ENCODE measurements at regions not wholly inside any gene's neighbourhood (a gene's known extent, or its start where the extent isn't known, plus 50 kb on each side); places are given as distances from the start of the nearest gene placed in this dataset.

DNA sequence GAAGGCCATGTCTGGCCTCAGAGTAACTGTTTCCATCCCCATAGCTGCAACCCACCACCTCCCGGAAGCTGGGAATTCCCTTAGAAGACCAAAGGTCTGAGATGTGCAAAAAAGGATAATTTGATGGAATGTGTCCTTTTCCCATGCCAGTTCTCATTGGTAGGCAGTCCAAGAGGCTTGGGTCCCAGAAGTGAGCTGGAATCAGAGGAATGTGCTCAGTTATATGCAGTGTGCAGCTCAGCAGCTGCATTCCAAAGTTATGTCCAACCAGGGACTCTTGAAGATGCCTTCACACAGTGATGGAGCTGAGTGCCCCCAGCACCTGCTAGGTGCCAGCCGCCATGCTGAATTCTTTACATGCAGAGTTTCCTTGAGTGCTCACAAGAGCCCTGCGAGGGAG, 583.9 kb upstream of the TBX3 start:
- H3K27me3 ChIP-seq (ENCODE audit: insufficient read depth, low read length, poor library complexity, severe bottlenecking) = no peaks in the 10 kb centered on the region
- no peak for TF ChIP-seq CTCF (conservative IDR thresholded peaks at IDR 0.05; ENCODE audit: low read length)
- TF ChIP-seq EZH2phosphoT487 (IDR thresholded peaks at IDR 0.05; ENCODE audit: borderline replicate concordance) = no peak
- H3K4me1 ChIP-seq (ENCODE audit: insufficient read depth, low read length, poor library complexity, severe bottlenecking) = no peaks in the 10 kb centered on the region

DNA sequence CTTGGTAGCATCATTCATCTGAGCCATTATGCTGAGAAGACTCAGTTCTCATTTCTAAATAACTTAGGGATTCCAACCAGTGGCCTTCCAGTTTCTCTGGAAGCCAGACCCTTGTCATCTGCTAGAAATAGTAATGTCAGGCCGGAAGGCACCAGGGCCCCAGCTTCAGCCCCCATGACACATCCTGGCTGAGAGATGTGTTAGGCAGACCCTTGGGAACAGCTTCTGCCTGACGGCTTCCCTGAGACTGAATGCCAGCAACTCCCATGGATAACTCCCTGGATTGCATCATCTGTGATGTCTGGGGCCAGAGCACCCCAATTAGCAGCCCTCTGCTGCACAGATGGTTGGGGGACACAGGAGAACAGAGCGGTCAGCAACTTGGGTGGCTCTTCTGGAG, 583.5 kb upstream of the TBX3 start:
- no peaks in the 10 kb centered on the region for H3K9me2 ChIP-seq (replicated peaks; ENCODE audit: low read depth, low read length)
- no peak overlapping the region for H2AFZ ChIP-seq (ENCODE audit: low read length)
- no peak overlapping the region for H3K4me3 ChIP-seq (ENCODE audit: low read length, poor library complexity, severe bottlenecking)
- H3K9me3 ChIP-seq (ENCODE audit: insufficient read depth, low read depth, low read length) = no peaks in the 10 kb centered on the region
- no peaks in the 10 kb centered on the region for H3K36me3 ChIP-seq (ENCODE audit: insufficient read depth, low read length)
- no peak overlapping the region for H3K4me2 ChIP-seq (ENCODE audit: low read depth, low read length, poor library complexity, severe bottlenecking)
- H3K4me1 ChIP-seq (ENCODE audit: insufficient read depth, low read length, poor library complexity, severe bottlenecking) = no peaks in the 10 kb centered on the region
- H3K79me2 ChIP-seq (ENCODE audit: insufficient read depth, low read length) = no peaks in the 10 kb centered on the region
- no peak overlapping the region for H3K9ac ChIP-seq (ENCODE audit: low read depth, low read length, poor library complexity, severe bottlenecking)
- H4K20me1 ChIP-seq (ENCODE audit: insufficient read depth, low read length, poor library complexity, severe bottlenecking) = no peaks in the 10 kb centered on the region
- no peaks in the 10 kb centered on the region for H3F3A ChIP-seq (ENCODE audit: low read depth)
- TF ChIP-seq EZH2phosphoT487 (IDR thresholded peaks at IDR 0.05; ENCODE audit: borderline replicate concordance) = no peak
- TF ChIP-seq CTCF (conservative IDR thresholded peaks at IDR 0.05; ENCODE audit: low read length) = no peak
- H3K27me3 ChIP-seq (ENCODE audit: insufficient read depth, low read length, poor library complexity, severe bottlenecking) = no peaks in the 10 kb centered on the region

More for the DNA sequence above, 583.9 kb upstream of the TBX3 start:
- Histone ChIP-seq H3K9me2 (replicated peaks; ENCODE audit: low read depth, low read length) (no peaks in the 10 kb centered on the region), H3F3A (ENCODE audit: low read depth) (no peaks in the 10 kb centered on the region), H3K36me3 (ENCODE audit: insufficient read depth, low read length) (no peaks in the 10 kb centered on the region), H4K20me1 (ENCODE audit: insufficient read depth, low read length, poor library complexity, severe bottlenecking) (no peaks in the 10 kb centered on the region), H3K79me2 (ENCODE audit: insufficient read depth, low read length) (no peaks in the 10 kb centered on the region), H3K9me3 (ENCODE audit: insufficient read depth, low read depth, low read length) (no peaks in the 10 kb centered on the region), H3K4me2 (ENCODE audit: low read depth, low read length, poor library complexity, severe bottlenecking) (no peak overlapping the region), H2AFZ (ENCODE audit: low read length) (no peak overlapping the region), H3K4me3 (ENCODE audit: low read length, poor library complexity, severe bottlenecking) (no peak overlapping the region), H3K9ac (ENCODE audit: low read depth, low read length, poor library complexity, severe bottlenecking) (no peak overlapping the region)

DNA sequence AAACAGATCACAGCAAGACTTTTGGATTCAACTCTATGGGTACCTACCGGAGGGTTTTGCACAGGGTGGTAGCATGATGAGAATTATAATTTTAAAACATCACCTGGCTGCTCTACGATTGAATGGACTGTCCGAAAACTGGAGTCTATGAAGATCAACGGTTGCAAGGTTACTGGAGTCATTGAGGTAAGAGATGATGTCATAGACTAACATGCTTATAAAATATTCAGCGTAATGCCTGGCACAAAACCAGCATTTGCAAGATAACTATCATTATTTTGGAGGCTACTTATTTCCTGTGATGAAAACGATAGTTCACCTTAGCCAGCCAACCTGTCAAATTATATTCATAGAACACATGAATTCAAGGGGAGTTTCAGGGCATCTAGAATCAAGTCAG, 580.6 kb upstream of the TBX3 start:
- H3K27me3 ChIP-seq (ENCODE audit: insufficient read depth, low read length, poor library complexity, severe bottlenecking) = no peaks in the 10 kb centered on the region
- no peaks in the 10 kb centered on the region for H3K4me1 ChIP-seq (ENCODE audit: insufficient read depth, low read length, poor library complexity, severe bottlenecking)
- H3K9ac ChIP-seq (ENCODE audit: low read depth, low read length, poor library complexity, severe bottlenecking) = no peak overlapping the region
- H3K36me3 ChIP-seq (ENCODE audit: insufficient read depth, low read length) = no peaks in the 10 kb centered on the region
- no peak overlapping the region for H3K4me2 ChIP-seq (ENCODE audit: low read depth, low read length, poor library complexity, severe bottlenecking)
- no peak for TF ChIP-seq CTCF (conservative IDR thresholded peaks at IDR 0.05; ENCODE audit: low read length)
- TF ChIP-seq EZH2phosphoT487 (IDR thresholded peaks at IDR 0.05; ENCODE audit: borderline replicate concordance) = no peak
- H3F3A ChIP-seq (ENCODE audit: low read depth) = no peaks in the 10 kb centered on the region
- no peaks in the 10 kb centered on the region for H4K20me1 ChIP-seq (ENCODE audit: insufficient read depth, low read length, poor library complexity, severe bottlenecking)
- H3K9me3 ChIP-seq (ENCODE audit: insufficient read depth, low read depth, low read length) = no peaks in the 10 kb centered on the region
- H2AFZ ChIP-seq (ENCODE audit: low read length) = no peak overlapping the region
- no peaks in the 10 kb centered on the region for H3K9me2 ChIP-seq (replicated peaks; ENCODE audit: low read depth, low read length)
- no peak overlapping the region for H3K4me3 ChIP-seq (ENCODE audit: low read length, poor library complexity, severe bottlenecking)
- no peaks in the 10 kb centered on the region for H3K79me2 ChIP-seq (ENCODE audit: insufficient read depth, low read length)

Data from Loucy (cell line).